DOHH2 (cell line): ENCODE measurements at regions not wholly inside any gene's neighbourhood (a gene's known extent, or its start where the extent isn't known, plus 50 kb on each side); places are given as distances from the start of the nearest gene placed in this dataset.

Experiments
- H3F3A ChIP-seq: fragments of 200-600 bp; sonication (generic), shearing (Covaris generic); 2 replicates; pipeline ENCODE4 v1.6.0; 2016; ENCODE audit warnings: antibody characterized with exemption, mild to moderate bottlenecking; ENCODE audit not compliant: control insufficient read depth, insufficient read depth
- H3K27ac ChIP-seq: fragments of 200-600 bp; sonication (generic); 2 replicates; pipeline ENCODE4 v1.5.1; 2014; ENCODE audit warnings: low read depth, mild to moderate bottlenecking, low read length, moderate library complexity
- H3K27me3 ChIP-seq: fragments of 200-600 bp; sonication (generic); 2 replicates; pipeline ENCODE4 v1.6.1; 2014; ENCODE audit warnings: mild to moderate bottlenecking, low read length, mixed read lengths; ENCODE audit not compliant: control insufficient read depth
- H3K36me3 ChIP-seq: fragments of 200-600 bp; sonication (generic); 2 replicates; pipeline ENCODE4 v1.6.1; 2014; ENCODE audit warnings: mild to moderate bottlenecking, low read length, moderate library complexity, mixed read lengths; ENCODE audit not compliant: control insufficient read depth
- H3K4me1 ChIP-seq: fragments of 200-600 bp; sonication (generic); 2 replicates; pipeline ENCODE4 v1.6.1; 2014; ENCODE audit warnings: mild to moderate bottlenecking, low read length, mixed read lengths; ENCODE audit not compliant: control insufficient read depth
- H3K4me2 ChIP-seq: fragments of 200-600 bp; sonication (generic); 2 replicates; pipeline ENCODE4 v1.6.0; 2014; ENCODE audit warnings: mild to moderate bottlenecking, low read length, moderate library complexity
- H3K4me3 ChIP-seq: fragments of 200-600 bp; sonication (generic); 2 replicates; pipeline ENCODE4 v1.5.1; 2014; ENCODE audit warnings: mild to moderate bottlenecking, low read length, mixed read lengths
- H3K79me2 ChIP-seq: fragments of 200-600 bp; sonication (generic); 2 replicates; pipeline ENCODE4 v1.6.1; 2014; ENCODE audit warnings: mild to moderate bottlenecking, low read length, mixed read lengths; ENCODE audit not compliant: control insufficient read depth
- H3K9me2 ChIP-seq: fragments of 200-600 bp; sonication (generic); replicated peaks from 2 replicates; pipeline ENCODE4 v1.6.1; 2014; ENCODE audit warnings: mild to moderate bottlenecking, low read length, mixed read lengths; ENCODE audit not compliant: control insufficient read depth
- H3K9me3 ChIP-seq: fragments of 200-600 bp; sonication (generic); 2 replicates; pipeline ENCODE4 v1.6.1; 2014; ENCODE audit warnings: antibody characterized with exemption, low read length, mixed read lengths; ENCODE audit not compliant: control insufficient read depth, insufficient read depth
- H4K20me1 ChIP-seq: fragments of 200-600 bp; sonication (generic); 2 replicates; pipeline ENCODE4 v1.6.0; 2014; ENCODE audit warnings: low read depth, mild to moderate bottlenecking, antibody characterized with exemption, low read length, moderate library complexity; ENCODE audit not compliant: control insufficient read depth, insufficient read depth
- CTCF ChIP-seq: fragments of 200-600 bp; sonication (generic); IDR thresholded peaks from one replicate; pipeline ENCODE4 v1.5.1; 2014; ENCODE audit warnings: antibody characterized with exemption, mild to moderate bottlenecking, low read depth, low read length; ENCODE audit not compliant: poor library complexity, severe bottlenecking
- EZH2phosphoT487 ChIP-seq: fragments of 200-600 bp; sonication (generic); IDR thresholded peaks from 2 replicates; pipeline ENCODE4 v1.6.1; 2017; ENCODE audit warnings: borderline replicate concordance, mild to moderate bottlenecking, antibody characterized with exemption, low read length, moderate library complexity, mixed read lengths

DNA sequence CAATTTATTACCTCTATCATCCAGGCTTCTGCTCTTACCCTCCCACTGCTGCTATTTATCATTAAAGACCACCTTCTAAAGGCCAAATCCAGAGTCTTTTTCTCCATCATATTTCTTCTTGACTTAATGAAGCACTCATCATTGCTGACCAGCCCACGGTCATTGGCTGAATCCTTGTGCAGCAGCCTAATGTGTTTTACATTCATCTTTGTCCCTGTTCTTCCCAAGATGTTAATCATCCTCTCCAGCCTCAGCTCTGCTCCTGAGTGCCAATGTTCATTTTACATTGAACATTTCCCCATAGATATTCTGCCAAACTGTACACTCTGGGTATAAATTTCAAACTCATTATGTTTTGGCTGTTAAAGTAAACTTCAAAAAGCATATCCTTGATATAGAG, 373.6 kb downstream of the NUP35 start:
- Histone ChIP-seq H3K27me3 (no peaks in the 10 kb centered on the region), H3K4me3 (no peak overlapping the region), H4K20me1 (no peaks in the 10 kb centered on the region), H3K9me2 (no peaks in the 10 kb centered on the region), H3K36me3 (no peaks in the 10 kb centered on the region), H3K79me2 (no peaks in the 10 kb centered on the region), H3K27ac (no peak overlapping the region), H3K4me2 (no peak overlapping the region), H3F3A (peaks cover 5% of the 10 kb centered on the region; the same call in 1 of the 2 replicates), H3K4me1 (peaks cover 31% of the 10 kb centered on the region), H3K9me3 (no peaks in the 10 kb centered on the region)
- TF ChIP-seq CTCF (no peak), EZH2phosphoT487 (no peak)

- Histone ChIP-seq H3K9me3 (peaks cover 9% of the 10 kb centered on the region; the same call in 1 of the 2 replicates), H3K27ac (no peak overlapping the region), H3K79me2 (no peaks in the 10 kb centered on the region), H3F3A (no peaks in the 10 kb centered on the region; the same call in 1 of the 2 replicates), H3K36me3 (no peaks in the 10 kb centered on the region), H3K4me2 (peak overlapping the region; percentile 3; the same call in 1 of the 2 replicates), H3K27me3 (no peaks in the 10 kb centered on the region), H3K4me3 (no peak overlapping the region), H4K20me1 (no peaks in the 10 kb centered on the region), H3K4me1 (peaks cover 15% of the 10 kb centered on the region), H3K9me2 (no peaks in the 10 kb centered on the region)
- no peak for TF ChIP-seq CTCF
Measured at GRCh38 chr2:183505911-183506310, 381.7 kb downstream of the NUP35 start.

DNA sequence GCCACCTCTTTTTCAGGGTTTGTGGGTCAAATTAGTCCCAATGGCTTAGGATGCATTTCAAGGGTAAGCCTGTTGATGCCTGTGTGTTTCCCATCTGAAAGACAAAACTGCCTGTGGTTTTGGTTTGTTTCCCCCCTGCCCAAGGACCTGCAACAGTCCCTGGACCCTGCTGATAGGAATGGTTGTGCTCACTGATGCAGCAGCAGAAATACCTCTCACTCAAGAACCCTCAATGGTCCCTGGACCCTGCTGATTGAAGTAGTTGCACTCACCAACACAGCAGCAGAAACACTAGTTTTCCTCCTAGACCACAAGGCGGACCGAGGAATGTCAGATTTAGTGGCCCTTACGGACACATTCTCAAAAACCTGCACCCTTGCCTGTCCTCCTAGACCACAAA, 386.9 kb downstream of the NUP35 start:
- H3K9me3 ChIP-seq: peaks cover 9% of the 10 kb centered on the region; the same call in 1 of the 2 replicates
- no peak overlapping the region for H3K27ac ChIP-seq
- no peak overlapping the region for H3K4me2 ChIP-seq
- H3K4me1 ChIP-seq: peaks cover 7% of the 10 kb centered on the region
- H4K20me1 ChIP-seq: no peaks in the 10 kb centered on the region
- no peaks in the 10 kb centered on the region for H3K27me3 ChIP-seq
- no peaks in the 10 kb centered on the region for H3K79me2 ChIP-seq
- H3K9me2 ChIP-seq: no peaks in the 10 kb centered on the region
- TF ChIP-seq CTCF: no peak
- no peak for TF ChIP-seq EZH2phosphoT487
- no peaks in the 10 kb centered on the region; the same call in 1 of the 2 replicates for H3F3A ChIP-seq
- no peaks in the 10 kb centered on the region for H3K36me3 ChIP-seq
- no peak overlapping the region for H3K4me3 ChIP-seq
